HepG2 (cell line): ENCODE measurements at regions not wholly inside any gene's neighbourhood (a gene's known extent, or its start where the extent isn't known, plus 50 kb on each side); places are given as distances from the start of the nearest gene placed in this dataset.
"Not testable (repeated sequence)": the region's sequence is repeated elsewhere in the genome, so short reads cannot be mapped to it uniquely, and the experiment has no call there.

ENCODE experiments used
- ATAC-seq: fragments of 200-7000 bp; cut with Tn5 transposase; 3 replicates; pipeline ENCODE4 v1.9.1; 2020; ENCODE audit warnings: mild to moderate bottlenecking, moderate library complexity
- BruUV-seq: library from RNA; stranded (reverse); fragments of 400-500 nt; replicated peaks from 2 replicates; lab custom pipeline; 2021; lab: Mats Ljungman, UMichigan
- CTCF ChIA-PET: fragments of 300-600 bp; formaldehyde crosslinking; extraction: SDS; loops from one replicate; lab custom pipeline; 2021; ENCODE audit warnings: low total read pairs, inconsistent platforms, low intra/inter-chr PET ratio; lab: Yijun Ruan, JAX
- POLR2A ChIA-PET: fragments of 350-600 bp; sonication (Branson Sonifier 250); formaldehyde crosslinking; loops from one replicate; lab custom pipeline; 2020; ENCODE audit warnings: antibody characterized with exemption, inconsistent platforms; lab: Yijun Ruan, JAX
- DNase-seq: peaks from one replicate; pipeline ENCODE4 v3.0.0-alpha.2; 2015; ENCODE audit warnings: low spot score
- FAIRE-seq: peaks from 3 replicates; lab custom pipeline; 2011; peaks lifted over from hg19 to GRCh38; lab: Jason Lieb, UNC
- H2AFZ ChIP-seq: one replicate; pipeline ENCODE4 v1.6.1; 2011; ENCODE audit warnings: low read length, inconsistent platforms
- H3K27ac ChIP-seq: fragments of 300-600 bp; 3 replicates; pipeline ENCODE4 v1.8.0; 2011; ENCODE audit warnings: mixed run types, mild to moderate bottlenecking, mixed read lengths, low read length, inconsistent platforms; ENCODE audit not compliant: insufficient read depth; ENCODE audit errors: extremely low read length
- H3K27me3 ChIP-seq, 2 experiments: fragments of 200-600 bp in 1 of 2; 2 replicates in 1 of 2; 3 replicates in 1 of 2; pipeline versions ENCODE4 v1.6.0 to v1.8.0; 2011; ENCODE audit warnings: low read length in 2 of 2, mild to moderate bottlenecking in 2 of 2, moderate library complexity in 2 of 2, inconsistent platforms in 1 of 2; ENCODE audit not compliant: insufficient read depth in 2 of 2, control insufficient read depth in 1 of 2
- H3K36me3 ChIP-seq, 2 experiments: fragments of 200-600 bp in 1 of 2; replicated peaks in 1 of 2; 2 replicates in 1 of 2; 3 replicates in 1 of 2; pipeline versions ENCODE4 v1.5.1 to v1.8.0; 2011; ENCODE audit warnings: low read length in 2 of 2, inconsistent platforms in 1 of 2; ENCODE audit not compliant: insufficient read depth in 2 of 2, control insufficient read depth in 1 of 2
- H3K4me1 ChIP-seq: 2 replicates; pipeline ENCODE4 v1.5.1; 2012; ENCODE audit warnings: low read length, inconsistent platforms; ENCODE audit not compliant: insufficient read depth
- H3K4me2 ChIP-seq: 2 replicates; pipeline ENCODE4 v1.6.0; 2011; ENCODE audit warnings: low read depth, low read length, inconsistent platforms
- H3K4me3 ChIP-seq, 3 experiments: fragments of 200-600 bp in 1 of 3; sonication (generic), shearing (Covaris generic) in 1 of 3; replicated peaks in 1 of 3; 2 replicates each; pipeline ENCODE4 v1.5.1; 2011 to 2016; ENCODE audit warnings: low read length in 3 of 3, inconsistent platforms in 2 of 3, low read depth in 2 of 3, mild to moderate bottlenecking in 2 of 3, control low read depth in 1 of 3, mixed read lengths in 1 of 3; ENCODE audit not compliant: insufficient read depth in 1 of 3
- H3K79me2 ChIP-seq: one replicate; pipeline ENCODE4 v1.6.1; 2011; ENCODE audit warnings: low read length, inconsistent platforms; ENCODE audit not compliant: insufficient read depth
- H3K9ac ChIP-seq: 2 replicates; pipeline ENCODE4 v1.6.0; 2011; ENCODE audit warnings: mild to moderate bottlenecking, low read depth, low read length, inconsistent platforms; ENCODE audit not compliant: insufficient read depth
- H3K9me3 ChIP-seq: 2 replicates; pipeline ENCODE4 v1.5.1; 2012; ENCODE audit warnings: mild to moderate bottlenecking, low read length
- H4K20me1 ChIP-seq: 2 replicates; pipeline ENCODE4 v1.6.0; 2011; ENCODE audit warnings: inconsistent platforms, mild to moderate bottlenecking, low read length, moderate library complexity; ENCODE audit not compliant: insufficient read depth
- ATM ChIP-seq: fragments of 450-650 bp; IDR thresholded peaks from 2 replicates; pipeline ENCODE4 v1.7.1; 2017; ENCODE audit warnings: mild to moderate bottlenecking, borderline replicate concordance
- KMT2B ChIP-seq: IDR thresholded peaks from 2 replicates; pipeline ENCODE4 v1.6.1; 2016; ENCODE audit warnings: missing genetic modification reagents, missing compliant biosample characterization
- MTF2 ChIP-seq: sonication (generic); formaldehyde crosslinking; IDR thresholded peaks from 2 replicates; pipeline ENCODE4 v1.5.0; 2020; ENCODE audit warnings: missing genetic modification reagents, borderline replicate concordance
- NRL ChIP-seq: sonication (generic); formaldehyde crosslinking; IDR thresholded peaks from 2 replicates; pipeline ENCODE4 v1.5.0; 2020; ENCODE audit warnings: missing genetic modification reagents, mild to moderate bottlenecking, moderate library complexity, borderline replicate concordance
- PAWR ChIP-seq: sonication (generic); formaldehyde crosslinking; IDR thresholded peaks from 2 replicates; pipeline ENCODE4 v1.4.0; 2020; ENCODE audit warnings: missing genetic modification reagents, mild to moderate bottlenecking, borderline replicate concordance
- ZNF33A ChIP-seq: sonication (generic); formaldehyde crosslinking; IDR thresholded peaks from 2 replicates; pipeline ENCODE4 v1.5.1; 2020; ENCODE audit warnings: missing genetic modification reagents, mild to moderate bottlenecking, moderate library complexity, borderline replicate concordance
- ZNF781 ChIP-seq: sonication (generic); formaldehyde crosslinking; IDR thresholded peaks from 2 replicates; pipeline ENCODE4 v1.5.1; 2020; ENCODE audit warnings: borderline replicate concordance, mild to moderate bottlenecking, missing genetic modification reagents; ENCODE audit errors: not compliant biosample characterization
- WGBS: methylation state at CpG from one replicate; pipeline ENCODE4 v1.1.6; 2017; ENCODE audit warnings: low lambda C conversion rate; 5-methylcytosine and 5-hydroxymethylcytosine counted together
- in situ Hi-C: cut with HindIII; loops from 2 replicates; pipeline ENCODE4 v1.10.0; 2017; ENCODE audit warnings: low pct_unique_long_range_greater_than_20kb; ENCODE audit not compliant: extremely low pct_ligation_motif_present
- intact Hi-C: fragments of 100-400 bp; cut with micrococcal nuclease; formaldehyde crosslinking; loops from one replicate; pipeline ENCODE4 v1.10.0; 2022; ENCODE audit not compliant: unreplicated experiment
- TF ChIP-seq, protein P1 (sequence below): sonication (generic); formaldehyde crosslinking; IDR thresholded peaks from 2 replicates; pipeline ENCODE4 v1.8.0; 2022; ENCODE audit warnings: mild to moderate bottlenecking, missing genetic modification reagents, moderate library complexity
- TF ChIP-seq, protein P2 (sequence below): sonication (generic); formaldehyde crosslinking; IDR thresholded peaks from 2 replicates; pipeline ENCODE4 v1.4.0; 2020; ENCODE audit warnings: mild to moderate bottlenecking, missing genetic modification reagents

DNA sequence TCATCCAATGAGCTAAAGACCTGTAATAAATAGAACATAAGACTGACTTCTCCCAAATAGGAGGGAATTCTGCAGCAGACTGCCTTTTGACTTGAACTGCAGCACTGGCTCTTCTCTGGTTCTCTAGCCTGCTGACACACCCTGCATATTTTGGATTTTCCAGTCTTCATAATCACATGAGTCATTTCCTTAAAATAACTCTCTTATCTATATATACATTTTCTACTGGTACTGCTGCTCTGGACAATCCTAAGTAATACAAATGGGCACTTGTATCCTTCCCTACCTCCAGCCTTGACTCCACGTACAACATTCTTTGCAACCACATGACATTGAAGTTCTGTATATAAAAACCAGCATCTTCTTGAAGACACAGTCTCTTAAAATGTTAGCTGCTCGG lies 429.4 kb upstream of the TMPRSS15 start:
- Histone ChIP-seq H2AFZ (no peak overlapping the region), H3K9me3 (peaks cover 81% of the 10 kb centered on the region), H3K79me2 (no peaks in the 10 kb centered on the region), H3K4me3 (no peak overlapping the region), H3K27ac (no peak overlapping the region), H3K4me1 (no peaks in the 10 kb centered on the region), H3K36me3 (no peaks in the 10 kb centered on the region), H4K20me1 (no peaks in the 10 kb centered on the region), H3K27me3 (no peaks in the 10 kb centered on the region), H3K9ac (no peak overlapping the region), H3K4me2 (no peak overlapping the region)
- in situ Hi-C loops, result no loop called here
- intact Hi-C loops, result no loop called here
- TF ChIP-seq PAWR (CRISPR knock-in tag) (no peak), MTF2 (CRISPR knock-in tag) (no peak), KMT2B (CRISPR knock-in tag) (no peak), ATM (no peak), ZNF33A (CRISPR knock-in tag) (no peak), ZNF781 (CRISPR knock-in tag) (no peak), NRL (CRISPR knock-in tag) (no peak)
- TF ChIP-seq, protein P1, sequence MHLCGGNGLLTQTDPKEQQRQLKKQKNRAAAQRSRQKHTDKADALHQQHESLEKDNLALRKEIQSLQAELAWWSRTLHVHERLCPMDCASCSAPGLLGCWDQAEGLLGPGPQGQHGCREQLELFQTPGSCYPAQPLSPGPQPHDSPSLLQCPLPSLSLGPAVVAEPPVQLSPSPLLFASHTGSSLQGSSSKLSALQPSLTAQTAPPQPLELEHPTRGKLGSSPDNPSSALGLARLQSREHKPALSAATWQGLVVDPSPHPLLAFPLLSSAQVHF (CRISPR knock-in tag), result no peak
- TF ChIP-seq, protein P2, sequence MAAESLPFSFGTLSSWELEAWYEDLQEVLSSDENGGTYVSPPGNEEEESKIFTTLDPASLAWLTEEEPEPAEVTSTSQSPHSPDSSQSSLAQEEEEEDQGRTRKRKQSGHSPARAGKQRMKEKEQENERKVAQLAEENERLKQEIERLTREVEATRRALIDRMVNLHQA (CRISPR knock-in tag), result no peak
- CTCF ChIA-PET, result no interaction called here
- DNase-seq (no peak), ATAC-seq (no peak), FAIRE-seq (no peak)
- POLR2A ChIA-PET, result no interaction called here
- WGBS, result 2% methylated on average over 2 of the region's 2 CpGs
- no TSS peak for BruUV-seq

DNA sequence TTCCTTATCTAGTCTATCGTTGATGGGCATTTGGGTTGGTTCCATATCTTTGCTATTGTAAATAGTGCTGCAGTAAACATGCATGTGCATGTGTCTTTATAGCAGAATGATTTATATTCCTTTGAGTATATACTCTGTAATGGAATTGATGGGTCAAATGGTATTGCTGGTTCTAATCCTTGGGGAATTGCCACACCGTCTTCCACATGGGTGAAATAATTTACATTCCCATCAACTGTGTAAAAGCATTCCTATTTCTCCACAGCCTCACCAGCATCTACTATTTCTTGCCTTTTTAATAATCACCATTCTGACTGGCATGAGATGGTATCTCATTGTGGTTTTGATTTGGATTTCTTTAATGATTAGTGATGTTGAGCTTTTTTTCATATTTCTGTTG lies 430.5 kb upstream of the TMPRSS15 start:
- H3K9me3 ChIP-seq, result peaks cover 90% of the 10 kb centered on the region
- in situ Hi-C loops, FAIRE-seq, CTCF ChIA-PET, intact Hi-C loops, DNase-seq, ATAC-seq, H3K36me3 ChIP-seq, H3K27ac ChIP-seq, POLR2A ChIA-PET, H3K4me3 ChIP-seq, H3K9ac ChIP-seq, H4K20me1 ChIP-seq, H3K27me3 ChIP-seq, BruUV-seq, H3K4me2 ChIP-seq, H3K4me1 ChIP-seq, H2AFZ ChIP-seq, H3K79me2 ChIP-seq: not testable (repeated sequence)
- WGBS, result 19% methylated on average over 2 of the region's 2 CpGs
